Femur (tissue), 1 donor: ENCODE measurements at regions not wholly inside any gene's neighbourhood (a gene's known extent, or its start where the extent isn't known, plus 50 kb on each side); places are given as distances from the start of the nearest gene placed in this dataset.
"Not testable (repeated sequence)": the region's sequence is repeated elsewhere in the genome, so short reads cannot be mapped to it uniquely, and the experiment has no call there.

ENCODE experiments used
- DNase-seq: peaks from one replicate; pipeline ENCODE4 v3.0.0-alpha.2; 2017

DNA sequence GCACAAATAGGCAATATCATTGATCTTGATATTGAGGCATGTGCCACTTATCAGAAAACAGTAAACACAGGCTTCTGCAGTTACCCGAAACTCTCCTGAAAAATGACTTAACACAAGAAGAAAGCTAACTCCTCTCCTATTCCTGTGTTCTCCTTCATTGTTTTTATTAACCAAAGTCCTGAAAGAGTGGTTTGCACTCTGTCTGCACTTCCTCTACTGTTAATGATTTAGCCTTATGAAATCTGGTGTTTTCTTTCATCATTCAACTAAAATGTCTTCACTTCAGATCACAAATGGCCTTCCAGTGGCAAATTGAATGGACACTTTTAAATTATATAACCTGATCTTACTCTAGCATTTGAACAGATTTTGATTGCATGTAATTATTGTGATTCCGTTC, 630.6 kb upstream of the PHF14 start:
- DNase-seq = no peak

- DNase-seq = no peak
Measured at GRCh38 chr7:10346032-10346431, 627.6 kb upstream of the PHF14 start.

DNA sequence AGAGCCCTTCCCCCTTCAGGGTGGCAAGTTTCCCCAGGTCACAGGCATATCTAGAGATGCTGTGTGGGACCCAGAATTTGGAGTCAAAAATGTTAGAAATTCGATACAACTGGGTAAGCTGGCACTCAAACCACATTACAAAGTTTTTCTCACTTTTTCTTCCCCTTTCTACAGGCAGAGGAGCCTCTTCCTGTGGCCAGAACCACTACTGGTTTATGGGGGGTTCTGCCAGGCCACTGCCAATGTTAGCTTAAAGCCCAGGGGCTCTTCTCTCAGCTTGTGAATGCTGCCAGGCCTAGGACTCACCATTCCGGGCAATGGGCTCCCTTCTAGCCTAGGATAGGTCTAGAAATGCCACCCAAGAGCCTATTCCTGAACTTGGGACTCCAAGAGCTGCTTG, 617.9 kb upstream of the PHF14 start:
- DNase-seq = no peak

DNA sequence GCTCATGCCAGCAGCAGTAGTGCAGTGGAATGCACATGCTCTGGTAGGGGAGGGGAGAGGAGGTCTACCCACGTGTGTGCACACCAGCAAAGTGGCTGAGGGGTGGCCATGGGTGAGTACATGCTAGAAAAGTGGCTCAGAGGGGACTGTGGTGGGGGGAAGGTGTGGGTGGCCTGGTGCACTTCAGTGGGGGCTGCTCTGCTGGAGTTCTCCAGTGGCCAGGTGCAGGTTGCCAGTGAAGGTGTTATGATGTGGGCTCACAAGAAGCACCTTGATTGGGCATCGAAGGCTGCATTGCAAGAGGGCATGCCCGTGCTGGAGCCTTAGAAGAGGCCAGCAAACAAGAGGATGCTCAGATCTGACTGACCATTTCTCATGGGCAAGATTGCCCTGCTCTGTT, 613.6 kb upstream of the PHF14 start:
- DNase-seq = no peak

DNA sequence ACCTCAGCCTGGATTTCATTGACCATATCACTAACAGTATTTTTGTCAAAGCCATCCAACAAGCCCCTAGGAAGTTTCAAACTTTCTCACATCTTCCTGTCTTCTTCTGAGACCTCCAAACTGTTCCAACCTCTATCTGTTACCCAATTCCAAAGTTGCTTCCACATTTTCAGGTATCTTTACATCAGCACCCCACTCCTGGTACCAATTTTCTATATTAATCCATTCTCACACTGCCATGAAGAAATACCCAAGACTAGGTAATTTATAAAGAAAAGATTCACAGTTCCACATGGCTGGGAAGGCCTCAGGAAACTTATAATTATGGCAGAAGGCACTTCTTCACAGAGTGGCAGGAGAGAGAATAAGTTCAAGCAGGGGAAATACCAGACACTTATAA, 571.9 kb upstream of the PHF14 start:
- DNase-seq = no peak

DNA sequence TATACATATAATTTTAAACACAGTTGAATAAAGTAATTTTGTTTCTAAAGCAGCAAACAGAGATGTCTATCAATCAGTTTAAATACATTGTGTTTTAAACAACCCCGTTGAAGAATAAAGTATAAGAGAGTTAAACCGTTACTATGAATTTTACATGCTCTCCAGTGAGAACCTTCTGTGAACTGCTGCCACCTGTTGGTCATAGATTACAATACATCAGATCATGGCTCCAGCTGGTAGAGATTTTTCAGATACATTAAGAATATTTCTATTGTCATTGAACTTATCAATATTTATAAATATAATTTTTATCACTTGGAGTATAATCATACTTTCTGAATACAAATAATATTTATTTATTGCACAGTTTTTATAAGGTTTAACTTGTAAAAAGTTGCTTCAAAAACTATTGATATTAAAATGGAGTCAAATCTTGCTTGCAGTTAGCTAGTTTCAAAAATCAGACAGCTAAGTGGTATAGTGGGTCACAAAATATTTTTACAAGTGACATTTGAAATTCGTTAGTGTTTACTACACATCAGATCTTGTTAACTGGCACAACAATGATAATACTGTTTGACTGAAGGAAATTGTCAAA, 561.2 kb upstream of the PHF14 start:
- no peak for DNase-seq

DNA sequence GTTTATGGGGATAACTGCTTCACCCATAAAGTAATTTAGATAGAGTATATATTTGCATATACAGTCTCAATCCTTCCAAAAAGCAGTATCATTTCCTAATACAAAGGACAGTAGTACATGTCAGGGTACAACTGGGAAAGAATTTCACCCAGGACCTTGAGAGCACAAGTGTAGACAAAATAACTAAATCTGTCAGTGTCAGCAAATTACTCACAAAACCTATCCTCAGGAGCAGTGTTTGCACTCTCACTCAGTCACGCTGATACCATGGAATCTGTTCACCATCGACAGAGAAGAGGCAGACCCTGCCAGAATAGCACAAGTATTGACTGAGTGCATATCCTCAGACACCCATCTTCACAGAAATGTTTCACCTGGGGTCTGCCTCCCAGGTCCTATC, 554.7 kb upstream of the PHF14 start:
- DNase-seq = no peak

- no peak for DNase-seq
Measured at GRCh38 chr7:10429031-10429430, 544.6 kb upstream of the PHF14 start.

GRCh38 chr7:10429511-10429910, 544.2 kb upstream of the PHF14 start:
- no peak for DNase-seq

DNA sequence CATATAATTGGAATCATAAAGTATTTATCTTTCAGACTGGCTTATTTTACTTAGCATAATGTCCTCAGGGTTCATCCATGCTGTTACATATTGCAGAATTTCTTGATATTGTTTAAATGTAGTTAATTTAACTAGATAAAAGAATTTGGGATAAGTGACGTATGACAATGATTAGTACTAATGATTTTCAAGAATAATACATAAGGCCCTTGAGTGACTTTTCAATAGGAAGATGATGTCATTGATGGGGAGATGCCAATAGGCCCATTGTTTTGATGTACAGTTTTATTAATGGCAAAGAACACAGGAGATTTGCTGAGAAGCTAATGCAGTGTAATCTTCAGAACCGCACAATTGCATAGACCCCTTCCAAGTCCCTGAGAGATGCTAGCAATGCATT, 537.4 kb upstream of the PHF14 start:
- no peak for DNase-seq

- no peak for DNase-seq
Measured at GRCh38 chr7:10439027-10439426, 534.6 kb upstream of the PHF14 start.

DNA sequence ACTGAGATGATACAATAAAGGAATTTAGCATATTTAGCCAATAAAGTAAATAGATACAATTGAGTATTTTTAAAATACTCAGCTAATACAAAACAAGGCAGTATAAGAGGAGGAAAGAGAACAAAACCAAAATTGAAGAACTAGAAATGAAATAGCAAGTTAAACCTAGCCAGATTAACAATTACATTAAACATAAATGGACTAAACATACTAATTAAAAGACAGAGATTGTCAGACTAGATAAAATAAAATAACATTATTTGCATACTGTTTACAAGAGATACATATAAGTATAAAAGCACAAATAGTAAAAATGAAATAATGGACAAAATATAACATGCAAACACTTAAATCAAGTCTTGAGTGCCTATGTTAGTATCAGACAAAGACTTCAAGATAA, 517.7 kb upstream of the PHF14 start:
- no peak for DNase-seq

DNA sequence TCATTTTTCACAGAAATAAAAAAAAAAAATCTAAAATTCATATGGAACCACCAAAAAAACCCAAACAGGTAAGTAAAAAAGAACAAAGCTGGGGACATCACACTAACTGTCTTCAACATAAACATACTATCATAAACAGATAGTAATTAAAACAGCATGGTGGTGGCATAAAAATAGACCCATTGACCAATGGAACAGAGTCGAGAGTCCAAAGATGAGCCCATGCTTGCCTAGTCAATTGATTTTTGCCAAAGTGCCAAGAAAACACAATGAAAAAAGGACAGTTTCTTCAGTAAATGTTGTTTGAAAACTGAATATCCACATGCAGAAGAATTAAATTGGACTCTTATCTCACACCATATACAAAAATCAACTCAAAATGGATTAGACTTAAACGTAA, 513.2 kb upstream of the PHF14 start:
- no peak for DNase-seq

GRCh38 chr7:10463701-10464100, 510.0 kb upstream of the PHF14 start:
- DNase-seq = no peak

DNA sequence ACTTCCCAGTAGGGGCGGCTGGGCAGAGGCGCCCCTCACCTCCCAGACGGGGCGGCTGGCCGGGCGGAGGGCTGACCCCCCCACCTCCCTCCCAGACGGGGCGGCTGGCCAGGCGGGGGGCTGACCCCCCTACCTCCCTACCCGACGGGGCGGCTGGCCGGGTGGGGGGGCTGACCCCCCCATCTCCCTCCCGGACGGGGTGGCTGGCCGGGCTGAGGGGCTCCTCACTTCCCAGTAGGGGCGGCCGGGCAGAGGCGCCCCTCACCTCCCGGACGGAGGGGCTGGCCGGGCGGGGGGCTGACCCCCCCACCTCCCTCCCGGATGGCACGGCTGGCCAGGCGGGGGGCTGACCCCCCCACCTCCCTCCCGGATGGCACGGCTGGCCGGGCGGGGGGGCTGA, 508.1 kb upstream of the PHF14 start:
- not testable (repeated sequence) for DNase-seq

DNA sequence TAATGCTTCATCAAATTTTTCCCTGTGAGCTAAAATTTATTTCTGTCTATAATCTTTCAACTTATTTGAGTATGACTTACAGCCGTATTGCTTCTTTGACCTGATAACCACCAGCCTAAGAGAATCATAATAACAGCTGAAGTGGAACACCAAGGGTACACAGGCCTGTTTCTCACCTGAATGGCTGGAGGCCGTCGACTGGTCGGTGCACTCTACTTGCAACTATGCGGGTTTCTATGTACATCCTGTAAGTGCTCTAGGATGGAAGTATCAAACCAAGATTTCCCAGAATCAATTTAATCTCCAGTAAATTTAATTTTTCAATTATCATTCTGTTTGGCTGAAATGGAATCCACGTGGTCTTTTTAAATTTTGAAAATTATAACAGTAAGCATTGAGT, 504.8 kb upstream of the PHF14 start:
- DNase-seq = no peak

DNA sequence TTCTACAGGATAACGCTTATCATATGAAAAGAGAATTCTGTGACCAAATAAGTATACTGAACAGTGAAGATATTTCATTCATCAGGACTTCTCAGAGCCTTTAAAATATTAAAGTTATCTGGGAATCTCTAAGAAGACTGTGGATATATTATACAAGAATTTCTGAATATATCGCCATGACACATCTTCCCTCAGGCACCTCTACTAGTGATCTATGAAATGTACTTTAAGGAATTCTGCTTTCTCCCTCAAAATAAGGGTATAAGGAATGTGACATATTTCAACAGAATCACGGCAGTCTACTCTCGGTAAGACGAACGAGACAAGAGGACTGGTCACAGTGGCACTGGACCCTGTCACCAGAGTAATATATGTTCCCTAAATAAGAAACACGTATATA, 504.2 kb upstream of the PHF14 start:
- DNase-seq = no peak

DNA sequence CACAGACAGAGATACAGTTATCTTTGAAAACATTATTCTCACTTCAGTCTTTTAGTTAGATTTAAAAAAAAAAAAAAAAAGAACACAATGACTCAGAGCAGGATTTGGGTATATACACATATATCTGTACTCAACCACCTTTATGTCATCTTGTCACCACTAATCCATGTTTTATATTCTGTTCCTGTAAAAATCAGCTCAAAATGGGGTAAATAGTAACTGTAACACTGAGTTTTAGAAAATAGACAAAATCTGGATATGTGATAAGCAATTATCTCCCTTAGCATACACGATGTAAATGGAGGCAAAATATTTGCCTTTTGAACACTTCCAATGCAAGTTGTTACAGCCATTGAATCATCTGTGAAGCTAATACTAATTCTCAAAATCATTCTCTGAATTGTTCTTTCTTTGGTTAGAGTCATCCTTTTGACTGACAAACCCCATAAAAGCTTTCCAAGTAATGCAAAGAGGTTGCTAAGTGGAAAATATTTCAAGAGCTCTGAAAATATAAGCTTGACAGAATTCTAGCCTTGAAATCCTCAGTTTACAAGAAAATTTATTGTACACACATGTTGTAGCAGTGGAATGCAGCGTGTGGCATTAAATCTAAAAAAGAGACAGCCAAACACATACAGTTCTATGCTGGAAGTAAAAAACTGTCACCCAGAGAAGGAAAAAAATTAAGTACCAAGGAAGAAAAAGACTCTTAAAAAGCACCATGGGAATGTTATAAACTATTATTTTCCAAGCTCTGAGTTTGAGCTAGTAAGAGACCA, 502.2 kb upstream of the PHF14 start:
- DNase-seq = no peak

GRCh38 chr7:10472115-10472514, 501.6 kb upstream of the PHF14 start:
- no peak for DNase-seq

DNA sequence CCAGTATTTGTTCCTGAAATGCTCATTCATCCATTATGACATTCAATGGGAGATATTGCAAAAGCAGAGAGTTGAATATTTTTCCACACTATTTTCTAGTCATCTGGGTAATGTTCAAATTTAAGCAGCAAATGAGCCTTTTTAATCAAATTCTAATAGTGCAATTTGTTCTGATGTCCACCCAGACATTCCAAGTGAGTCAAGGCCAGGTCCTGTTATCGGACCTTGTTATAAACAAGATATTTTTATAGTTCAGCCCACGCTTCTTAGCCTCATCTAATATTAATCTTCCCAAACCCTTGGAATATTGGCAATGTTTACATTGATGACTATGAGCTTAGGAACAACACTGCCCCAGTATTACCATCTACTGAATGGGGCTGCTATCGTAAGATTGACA, 500.1 kb upstream of the PHF14 start:
- DNase-seq = no peak

DNA sequence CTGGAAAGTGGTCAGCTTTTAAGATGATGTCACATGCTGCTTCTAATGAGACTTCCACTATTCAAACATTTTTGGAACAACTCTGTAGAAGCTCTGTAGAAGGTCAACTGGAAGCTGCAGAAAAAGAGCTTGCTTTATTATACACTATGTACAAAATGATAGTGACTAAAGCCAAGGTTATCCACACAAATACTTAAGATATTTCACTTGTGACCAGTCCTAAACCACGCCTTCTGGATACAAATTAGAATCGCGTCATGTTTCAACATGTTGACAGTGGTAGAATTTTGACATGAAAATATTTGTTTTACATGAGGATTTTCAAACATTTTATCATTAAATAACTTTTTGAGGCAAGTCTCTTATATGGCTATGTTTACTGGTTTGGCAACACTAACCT, 499.6 kb upstream of the PHF14 start:
- DNase-seq = no peak

DNA sequence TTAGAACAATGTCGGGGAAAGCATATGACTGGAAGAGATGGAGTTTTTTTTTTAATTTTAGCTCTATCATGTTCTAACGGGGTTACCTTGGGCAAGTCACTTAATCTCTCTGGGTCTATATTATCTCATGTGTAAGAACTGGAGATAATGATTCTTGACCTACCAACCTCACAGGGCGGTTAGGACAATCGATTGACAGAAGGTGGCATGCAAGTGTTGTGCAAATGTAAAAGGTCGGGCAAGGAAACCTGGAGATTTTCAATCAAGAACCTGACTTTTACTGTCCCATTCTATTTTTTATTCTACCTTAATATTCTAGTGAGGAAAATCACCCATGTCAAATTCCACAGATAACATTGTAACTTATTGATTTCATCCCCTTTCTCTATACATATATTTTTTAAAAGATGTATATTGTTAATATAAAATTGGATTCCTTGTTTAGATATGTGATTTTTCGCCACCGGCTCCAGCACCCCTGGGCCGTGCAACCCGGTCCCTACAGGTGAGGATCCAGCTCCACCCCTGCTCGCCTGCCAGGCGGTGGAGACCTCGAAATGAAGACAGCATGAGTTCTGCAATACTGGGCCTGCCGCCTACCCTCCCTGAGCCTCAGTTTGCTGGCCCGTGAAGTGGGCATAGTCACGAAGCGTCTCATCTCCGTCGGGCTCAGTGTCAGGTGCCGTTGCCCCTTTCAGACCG, 497.6 kb upstream of the PHF14 start:
- DNase-seq = no peak

GRCh38 chr7:10476642-10477041, 497.0 kb upstream of the PHF14 start:
- DNase-seq = no peak

DNA sequence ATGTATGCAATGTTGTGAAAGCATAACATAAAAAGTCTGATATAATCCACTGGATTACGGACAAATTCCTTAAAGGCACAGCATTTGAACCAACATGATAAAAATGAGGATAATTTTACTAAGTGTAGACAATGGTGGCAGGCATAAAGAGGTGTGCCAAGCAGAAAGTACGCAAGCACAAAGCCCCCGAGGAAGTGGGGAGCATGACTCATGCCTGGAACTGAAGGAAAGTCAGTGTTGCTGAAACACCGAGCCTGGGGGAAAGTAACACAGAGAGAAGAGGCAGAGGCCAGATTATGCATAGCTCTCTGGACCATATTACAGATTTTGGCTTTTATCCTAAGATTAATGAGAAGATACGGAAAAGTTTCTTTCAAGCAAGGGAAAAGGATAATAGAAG, 490.0 kb upstream of the PHF14 start:
- DNase-seq = no peak
